ENCODE measurements at regions not wholly inside any gene's neighbourhood (a gene's known extent, or its start where the extent isn't known, plus 50 kb on each side); places are given as distances from the start of the nearest gene placed in this dataset.
"Not testable (repeated sequence)": the region's sequence is repeated elsewhere in the genome, so short reads cannot be mapped to it uniquely, and the experiment has no call there.

DNA sequence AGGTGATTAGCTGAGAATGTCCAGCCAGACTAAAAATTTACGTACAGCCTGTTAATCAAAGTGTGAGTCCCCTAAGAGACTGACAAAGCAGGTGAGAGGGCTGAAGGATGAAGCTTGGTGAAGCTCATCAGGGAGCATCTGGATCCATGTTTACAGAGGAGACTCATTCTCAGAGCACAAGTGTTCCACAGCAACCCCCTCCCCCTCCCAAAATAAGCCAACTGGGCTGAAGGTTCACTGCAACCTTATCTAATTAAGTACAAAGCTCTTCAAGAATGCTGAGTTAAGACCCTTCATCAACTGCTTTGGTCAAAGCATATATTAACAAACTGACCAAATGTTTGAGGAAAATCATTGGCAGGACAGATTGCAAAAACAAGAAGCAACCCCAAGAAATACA, 262.6 kb upstream of the ZNF385D start (continued):
- TF ChIP-seq ZNF707 (tag by site-specific recombination; IDR thresholded peaks at IDR 0.05) (no peak), ZNF830 (tag by site-specific recombination; IDR thresholded peaks at IDR 0.05; ENCODE audit: low read depth) (no peak), ZNF114 (tag by site-specific recombination; IDR thresholded peaks at IDR 0.05) (no peak), ZNF146 (tag by site-specific recombination; IDR thresholded peaks at IDR 0.05) (no peak), ZSCAN30 (tag by site-specific recombination; IDR thresholded peaks at IDR 0.05) (no peak), SCRT2 (tag by site-specific recombination; IDR thresholded peaks at IDR 0.05) (no peak), ZNF223 (tag by site-specific recombination; IDR thresholded peaks at IDR 0.05) (no peak), YY2 (tag by site-specific recombination; IDR thresholded peaks at IDR 0.05) (no peak)
- TF ChIP-seq, protein P1, sequence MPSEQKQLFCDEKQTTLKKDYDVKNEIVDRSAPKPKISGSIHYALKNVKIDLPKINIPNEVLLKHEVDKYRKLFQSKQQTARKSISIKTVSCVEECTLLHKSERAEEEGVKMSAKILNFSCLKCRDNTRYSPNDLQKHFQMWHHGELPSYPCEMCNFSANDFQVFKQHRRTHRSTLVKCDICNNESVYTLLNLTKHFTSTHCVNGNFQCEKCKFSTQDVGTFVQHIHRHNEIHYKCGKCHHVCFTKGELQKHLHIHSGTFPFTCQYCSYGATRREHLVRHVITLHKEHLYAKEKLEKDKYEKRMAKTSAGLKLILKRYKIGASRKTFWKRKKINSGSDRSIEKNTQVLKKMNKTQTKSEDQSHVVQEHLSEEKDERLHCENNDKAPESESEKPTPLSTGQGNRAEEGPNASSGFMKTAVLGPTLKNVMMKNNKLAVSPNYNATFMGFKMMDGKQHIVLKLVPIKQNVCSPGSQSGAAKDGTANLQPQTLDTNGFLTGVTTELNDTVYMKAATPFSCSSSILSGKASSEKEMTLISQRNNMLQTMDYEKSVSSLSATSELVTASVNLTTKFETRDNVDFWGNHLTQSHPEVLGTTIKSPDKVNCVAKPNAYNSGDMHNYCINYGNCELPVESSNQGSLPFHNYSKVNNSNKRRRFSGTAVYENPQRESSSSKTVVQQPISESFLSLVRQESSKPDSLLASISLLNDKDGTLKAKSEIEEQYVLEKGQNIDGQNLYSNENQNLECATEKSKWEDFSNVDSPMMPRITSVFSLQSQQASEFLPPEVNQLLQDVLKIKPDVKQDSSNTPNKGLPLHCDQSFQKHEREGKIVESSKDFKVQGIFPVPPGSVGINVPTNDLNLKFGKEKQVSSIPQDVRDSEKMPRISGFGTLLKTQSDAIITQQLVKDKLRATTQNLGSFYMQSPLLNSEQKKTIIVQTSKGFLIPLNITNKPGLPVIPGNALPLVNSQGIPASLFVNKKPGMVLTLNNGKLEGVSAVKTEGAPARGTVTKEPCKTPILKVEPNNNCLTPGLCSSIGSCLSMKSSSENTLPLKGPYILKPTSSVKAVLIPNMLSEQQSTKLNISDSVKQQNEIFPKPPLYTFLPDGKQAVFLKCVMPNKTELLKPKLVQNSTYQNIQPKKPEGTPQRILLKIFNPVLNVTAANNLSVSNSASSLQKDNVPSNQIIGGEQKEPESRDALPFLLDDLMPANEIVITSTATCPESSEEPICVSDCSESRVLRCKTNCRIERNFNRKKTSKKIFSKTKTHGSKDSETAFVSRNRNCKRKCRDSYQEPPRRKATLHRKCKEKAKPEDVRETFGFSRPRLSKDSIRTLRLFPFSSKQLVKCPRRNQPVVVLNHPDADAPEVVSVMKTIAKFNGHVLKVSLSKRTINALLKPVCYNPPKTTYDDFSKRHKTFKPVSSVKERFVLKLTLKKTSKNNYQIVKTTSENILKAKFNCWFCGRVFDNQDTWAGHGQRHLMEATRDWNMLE (tag by site-specific recombination; conservative IDR thresholded peaks at IDR 0.05; ENCODE audit: low read depth) = no peak
- TF ChIP-seq, protein P2, sequence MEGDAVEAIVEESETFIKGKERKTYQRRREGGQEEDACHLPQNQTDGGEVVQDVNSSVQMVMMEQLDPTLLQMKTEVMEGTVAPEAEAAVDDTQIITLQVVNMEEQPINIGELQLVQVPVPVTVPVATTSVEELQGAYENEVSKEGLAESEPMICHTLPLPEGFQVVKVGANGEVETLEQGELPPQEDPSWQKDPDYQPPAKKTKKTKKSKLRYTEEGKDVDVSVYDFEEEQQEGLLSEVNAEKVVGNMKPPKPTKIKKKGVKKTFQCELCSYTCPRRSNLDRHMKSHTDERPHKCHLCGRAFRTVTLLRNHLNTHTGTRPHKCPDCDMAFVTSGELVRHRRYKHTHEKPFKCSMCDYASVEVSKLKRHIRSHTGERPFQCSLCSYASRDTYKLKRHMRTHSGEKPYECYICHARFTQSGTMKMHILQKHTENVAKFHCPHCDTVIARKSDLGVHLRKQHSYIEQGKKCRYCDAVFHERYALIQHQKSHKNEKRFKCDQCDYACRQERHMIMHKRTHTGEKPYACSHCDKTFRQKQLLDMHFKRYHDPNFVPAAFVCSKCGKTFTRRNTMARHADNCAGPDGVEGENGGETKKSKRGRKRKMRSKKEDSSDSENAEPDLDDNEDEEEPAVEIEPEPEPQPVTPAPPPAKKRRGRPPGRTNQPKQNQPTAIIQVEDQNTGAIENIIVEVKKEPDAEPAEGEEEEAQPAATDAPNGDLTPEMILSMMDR (tag by site-specific recombination; IDR thresholded peaks at IDR 0.05) = no peak

GRCh38 chr3:22016197-22016596, 265.2 kb upstream of the ZNF385D start:
- CTCF ChIA-PET = no interaction called here
- TF ChIP-seq KLF16 (tag by site-specific recombination; IDR thresholded peaks at IDR 0.05) (no peak), ZNF121 (tag by site-specific recombination; IDR thresholded peaks at IDR 0.05) (no peak), ZNF140 (tag by site-specific recombination; IDR thresholded peaks at IDR 0.05) (no peak), ZNF114 (tag by site-specific recombination; IDR thresholded peaks at IDR 0.05) (no peak), ZNF660 (tag by site-specific recombination; IDR thresholded peaks at IDR 0.05) (no peak), ZNF768 (tag by site-specific recombination; IDR thresholded peaks at IDR 0.05) (no peak), MYNN (tag by site-specific recombination; IDR thresholded peaks at IDR 0.05; ENCODE audit: borderline replicate concordance) (no peak), HOXA7 (CRISPR knock-in tag; IDR thresholded peaks at IDR 0.05; ENCODE audit: borderline replicate concordance) (no peak), SCRT1 (tag by site-specific recombination; IDR thresholded peaks at IDR 0.05; ENCODE audit: borderline replicate concordance) (no peak), ZNF555 (tag by site-specific recombination; conservative IDR thresholded peaks at IDR 0.05) (no peak), ZNF621 (tag by site-specific recombination; IDR thresholded peaks at IDR 0.05) (no peak), MEIS1 (CRISPR knock-in tag; IDR thresholded peaks at IDR 0.05; ENCODE audit: borderline replicate concordance) (no peak), ZNF302 (tag by site-specific recombination; IDR thresholded peaks at IDR 0.05; ENCODE audit: low read depth) (no peak)
- TF ChIP-seq, protein P3, sequence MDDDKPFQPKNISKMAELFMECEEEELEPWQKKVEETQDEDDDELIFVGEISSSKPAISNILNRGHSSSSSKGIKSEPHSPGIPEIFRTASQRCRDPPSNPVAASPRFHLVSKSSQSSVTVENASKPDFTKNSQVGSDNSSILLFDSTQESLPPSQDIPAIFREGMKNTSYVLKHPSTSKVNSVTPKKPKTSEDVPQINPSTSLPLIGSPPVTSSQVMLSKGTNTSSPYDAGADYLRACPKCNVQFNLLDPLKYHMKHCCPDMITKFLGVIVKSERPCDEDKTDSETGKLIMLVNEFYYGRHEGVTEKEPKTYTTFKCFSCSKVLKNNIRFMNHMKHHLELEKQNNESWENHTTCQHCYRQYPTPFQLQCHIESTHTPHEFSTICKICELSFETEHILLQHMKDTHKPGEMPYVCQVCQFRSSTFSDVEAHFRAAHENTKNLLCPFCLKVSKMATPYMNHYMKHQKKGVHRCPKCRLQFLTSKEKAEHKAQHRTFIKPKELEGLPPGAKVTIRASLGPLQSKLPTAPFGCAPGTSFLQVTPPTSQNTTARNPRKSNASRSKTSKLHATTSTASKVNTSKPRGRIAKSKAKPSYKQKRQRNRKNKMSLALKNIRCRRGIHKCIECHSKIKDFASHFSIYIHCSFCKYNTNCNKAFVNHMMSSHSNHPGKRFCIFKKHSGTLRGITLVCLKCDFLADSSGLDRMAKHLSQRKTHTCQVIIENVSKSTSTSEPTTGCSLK (tag by site-specific recombination; IDR thresholded peaks at IDR 0.05) = no peak
- Histone ChIP-seq H3K36me3 (ENCODE audit: control insufficient read depth in 2 of 2, insufficient read depth in 1 of 2, low read length in 2 of 2) (no peaks in the 10 kb centered on the region), H3K9me3 (ENCODE audit: control insufficient read depth, insufficient read depth, low read depth, low read length) (no peaks in the 10 kb centered on the region), H3K4me3 (ENCODE audit: low read depth, low read length) (no peak overlapping the region), H3K4me1 (ENCODE audit: control insufficient read depth, insufficient read depth, low read length) (no peaks in the 10 kb centered on the region), H3K27ac (ENCODE audit: extremely low read depth, low read depth, low read length) (no peak overlapping the region)
- POLR2A ChIA-PET = no interaction called here

GRCh38 chr3:22024638-22025037, 273.6 kb upstream of the ZNF385D start:
- CTCF ChIA-PET; H3K4me3 ChIP-seq (ENCODE audit: low read depth, low read length); H3K36me3 ChIP-seq (ENCODE audit: control insufficient read depth in 2 of 2, insufficient read depth in 1 of 2, low read length in 2 of 2); H3K27ac ChIP-seq (ENCODE audit: extremely low read depth, low read depth, low read length); H3K9me3 ChIP-seq (ENCODE audit: control insufficient read depth, insufficient read depth, low read depth, low read length); POLR2A ChIA-PET; H3K4me1 ChIP-seq (ENCODE audit: control insufficient read depth, insufficient read depth, low read length): not testable (repeated sequence)

All from HEK293 (cell line).